Stomach (tissue), 4 donors: ENCODE measurements at regions not wholly inside any gene's neighbourhood (a gene's known extent, or its start where the extent isn't known, plus 50 kb on each side); places are given as distances from the start of the nearest gene placed in this dataset.

Source experiments
- CTCF ChIP-seq, 7 experiments: fragments of 450-650 bp in 4 of 7; fragments of 200-600 bp in 3 of 7; sonication (generic) in 3 of 7; IDR thresholded peaks; one replicate each; pipeline ENCODE4 v1.5.1; 2016 to 2019; ENCODE audit warnings: antibody characterized with exemption in 7 of 7, control low read depth in 2 of 7, mild to moderate bottlenecking in 1 of 7
- POLR2A ChIP-seq, 4 donors: fragments of 450-650 bp; IDR thresholded peaks; one replicate each; pipeline ENCODE4 v1.6.1; 2016; ENCODE audit warnings: antibody characterized with exemption in 4 of 4, control low read depth in 2 of 4, mild to moderate bottlenecking in 1 of 4, moderate library complexity in 1 of 4

- TF ChIP-seq POLR2A (IDR thresholded peaks at IDR 0.05) (no peak), CTCF (IDR thresholded peaks at IDR 0.05) (no peak)
Observed at GRCh38 chr1:29860681-29861080, 624.4 kb downstream of the PTPRU start.
